ENCODE measurements at regions not wholly inside any gene's neighbourhood (a gene's known extent, or its start where the extent isn't known, plus 50 kb on each side); places are given as distances from the start of the nearest gene placed in this dataset.
A peak's percentile ranks its signal among the peaks of the same experiment; 100 is the strongest.

DNA sequence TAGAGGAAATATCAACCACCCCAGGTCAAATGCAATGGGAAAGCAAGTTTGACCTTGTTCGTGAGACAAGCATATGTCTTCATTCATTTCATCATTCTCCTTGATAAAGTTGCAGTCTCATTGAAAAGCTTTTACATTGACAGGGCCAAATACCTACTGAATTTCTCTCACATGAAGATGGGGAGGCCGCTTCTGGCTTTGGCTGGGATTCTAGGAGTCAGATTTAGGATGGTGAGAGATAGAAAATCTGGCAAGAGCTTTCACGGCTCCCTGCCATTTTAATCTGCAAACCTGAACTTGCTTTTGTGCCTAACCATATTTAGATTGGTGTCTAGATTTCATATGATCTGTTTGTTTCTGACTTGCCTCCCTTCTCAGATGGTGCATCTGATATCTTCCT, 88.0 kb downstream of the TMEM100 start:
- DNase-seq (ENCODE audit: low spot score): no peak

DNA sequence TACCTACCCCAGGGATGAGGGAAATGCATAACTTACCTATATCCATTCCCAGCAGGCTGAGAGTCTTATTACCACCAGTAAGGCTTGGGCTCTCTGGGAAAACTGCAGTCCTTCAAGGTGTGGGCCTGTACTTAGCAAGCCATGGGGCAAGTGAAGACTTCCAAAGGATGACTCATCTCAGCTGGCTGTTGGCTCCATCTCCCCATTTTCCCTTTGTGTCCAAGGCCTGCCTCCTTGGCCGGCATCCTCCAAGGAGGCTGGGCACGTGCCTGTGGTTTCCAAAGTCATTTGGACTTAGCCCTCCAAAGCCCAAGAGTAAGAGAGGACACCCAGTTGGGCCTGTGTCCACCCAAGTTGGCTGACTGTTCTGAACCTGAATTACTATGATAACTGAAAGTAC, 89.8 kb downstream of the TMEM100 start:
- DNase-seq (ENCODE audit: low spot score): no peak

DNA sequence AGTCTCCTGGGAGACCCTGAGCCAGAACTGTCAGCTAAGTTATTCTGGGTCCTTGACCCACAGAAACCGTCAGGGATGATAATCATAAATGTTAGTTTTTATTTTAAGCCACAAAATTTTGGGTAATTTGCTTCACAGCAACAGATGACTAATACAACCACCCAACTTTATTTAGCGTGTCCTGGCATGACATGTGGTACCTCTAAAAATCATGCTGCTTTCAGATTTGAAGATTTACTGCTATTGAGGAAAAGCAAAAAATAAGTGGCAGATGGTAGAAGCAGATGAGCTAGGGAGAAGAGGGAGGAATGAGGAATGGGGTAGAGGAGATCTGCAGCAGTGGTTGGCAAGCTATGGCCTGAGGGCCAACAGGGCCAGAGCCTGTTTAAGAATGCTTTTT, 90.4 kb downstream of the TMEM100 start:
- no peak for DNase-seq (ENCODE audit: low spot score)

DNA sequence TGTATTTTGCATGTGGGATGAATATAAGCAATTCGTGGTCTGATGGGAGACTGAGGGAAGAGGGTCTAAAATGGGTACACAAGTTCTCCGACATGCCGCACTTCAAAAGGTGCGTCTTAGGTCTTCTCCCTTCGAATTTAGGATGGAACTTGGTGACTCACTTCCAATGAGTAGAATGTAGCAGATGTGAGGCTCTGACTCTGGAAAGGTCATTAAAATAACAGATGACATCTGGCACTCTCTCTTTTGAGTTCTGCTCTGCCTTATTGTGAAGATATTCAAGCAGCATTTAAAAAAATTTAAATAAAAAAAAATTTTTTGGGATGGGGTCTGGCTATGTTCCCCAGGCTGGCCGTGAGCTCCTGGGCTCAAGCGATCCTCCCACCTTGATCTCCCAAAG, 92.7 kb downstream of the TMEM100 start:
- no peak for DNase-seq (ENCODE audit: low spot score)

DNA sequence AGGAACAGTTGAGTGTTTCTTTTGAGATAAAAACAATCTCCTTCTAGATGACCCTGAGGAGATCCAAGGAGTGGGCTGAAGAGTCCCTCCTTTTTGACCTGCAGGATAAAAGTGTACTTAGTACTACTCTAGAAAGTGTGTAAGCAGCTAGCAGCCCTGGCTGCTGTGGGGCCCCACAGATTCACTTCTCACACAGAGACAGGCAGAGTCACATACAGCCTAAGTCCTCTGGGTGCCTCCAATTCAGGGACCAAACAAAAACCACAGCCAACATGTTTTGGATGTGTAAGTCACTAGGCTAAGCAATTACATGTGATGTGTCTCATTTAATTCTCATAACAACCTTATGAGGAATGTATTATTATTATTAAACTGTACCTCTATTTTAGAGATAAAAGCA, 97.1 kb downstream of the TMEM100 start:
- no peak for DNase-seq (ENCODE audit: low spot score)

DNA sequence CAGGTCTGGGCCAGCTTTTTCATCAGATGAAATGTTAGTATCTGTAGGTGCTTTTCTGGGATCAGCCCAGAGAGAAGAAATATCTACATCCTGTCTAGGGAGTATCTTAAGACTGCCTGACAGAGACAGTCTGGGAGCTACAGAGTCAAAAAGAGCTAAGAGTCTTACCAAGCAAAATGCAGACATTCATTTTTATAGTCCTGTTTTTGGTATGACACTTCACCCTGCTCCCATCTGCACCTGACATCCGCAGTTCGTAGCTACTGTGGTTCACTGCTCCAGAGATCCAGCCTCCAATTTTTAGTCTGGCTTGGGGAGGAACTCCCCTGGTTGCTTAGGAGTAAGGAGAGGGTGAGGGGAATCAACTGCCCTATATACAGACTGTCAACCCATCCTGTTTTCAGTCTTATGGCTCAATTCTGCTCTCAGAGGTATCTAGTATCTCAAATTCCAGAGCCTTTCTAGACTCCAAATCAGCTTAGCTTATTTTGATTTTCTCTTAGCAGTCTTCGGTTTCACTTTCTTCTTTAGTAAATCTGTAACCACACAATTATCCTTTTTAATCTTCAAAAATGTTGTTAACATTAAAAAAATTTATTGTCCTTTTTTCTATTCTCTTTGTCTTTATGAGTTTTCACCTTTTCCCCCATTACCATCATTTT, 97.8 kb downstream of the TMEM100 start:
- no peak for DNase-seq (ENCODE audit: low spot score)

DNA sequence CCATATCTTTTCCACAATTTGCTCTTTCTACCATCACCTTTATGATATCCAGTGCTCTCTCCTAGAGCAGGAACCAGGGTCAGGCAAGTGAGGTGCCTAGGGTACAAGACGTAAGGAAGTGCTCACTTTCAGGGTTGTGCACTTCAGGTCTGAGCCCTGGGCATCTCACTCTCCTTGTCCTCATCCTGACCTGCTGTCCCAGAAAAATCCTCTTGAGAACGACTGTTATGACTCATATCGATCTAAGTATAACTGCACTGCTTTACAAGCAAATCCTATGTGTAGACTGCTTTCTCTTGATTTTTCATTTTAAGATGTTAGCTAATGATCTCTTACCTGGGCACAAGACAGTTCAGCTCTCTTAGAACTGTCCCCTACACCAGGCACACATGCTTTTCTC, 100.1 kb downstream of the TMEM100 start:
- no peak for DNase-seq (ENCODE audit: low spot score)

DNA sequence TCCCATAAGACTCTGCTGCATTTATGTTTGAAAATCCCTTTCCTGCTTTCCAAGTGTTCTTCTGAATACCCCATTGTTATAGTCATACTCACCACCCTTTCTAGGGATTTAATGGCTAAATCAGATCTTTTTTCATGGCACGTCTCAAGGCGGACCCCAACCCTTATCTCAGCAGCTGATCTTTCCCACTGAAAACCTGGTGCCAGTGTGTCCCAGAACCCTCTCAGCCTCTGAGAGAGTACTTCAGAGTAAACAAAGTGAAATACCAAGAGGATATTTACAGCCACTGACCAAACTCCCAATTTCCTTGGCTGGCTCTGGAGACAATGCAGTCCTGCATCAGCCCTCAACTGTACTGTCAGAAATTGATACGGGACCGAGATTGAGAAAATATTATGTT, 101.7 kb downstream of the TMEM100 start:
- DNase-seq (ENCODE audit: low spot score): no peak

DNA sequence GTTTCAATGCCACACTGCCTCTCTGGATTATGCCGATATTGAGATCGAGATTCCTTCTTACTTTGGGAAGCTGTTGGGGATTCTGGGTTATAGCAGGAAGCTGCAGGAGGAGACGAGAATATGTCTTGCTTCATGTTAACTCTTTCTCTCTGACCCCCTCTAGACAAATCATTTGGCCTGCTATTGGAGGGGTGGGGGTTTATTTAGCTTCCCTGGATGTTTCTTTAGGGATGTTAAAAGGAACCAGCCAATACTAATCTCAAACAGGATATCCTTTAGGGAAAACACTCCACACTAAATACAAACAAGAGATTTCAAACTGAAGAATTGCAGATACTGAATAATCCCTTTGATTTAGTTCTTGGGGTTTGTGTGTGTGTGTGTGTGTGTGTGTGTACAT, 102.6 kb downstream of the TMEM100 start:
- no peak for DNase-seq (ENCODE audit: low spot score)

DNA sequence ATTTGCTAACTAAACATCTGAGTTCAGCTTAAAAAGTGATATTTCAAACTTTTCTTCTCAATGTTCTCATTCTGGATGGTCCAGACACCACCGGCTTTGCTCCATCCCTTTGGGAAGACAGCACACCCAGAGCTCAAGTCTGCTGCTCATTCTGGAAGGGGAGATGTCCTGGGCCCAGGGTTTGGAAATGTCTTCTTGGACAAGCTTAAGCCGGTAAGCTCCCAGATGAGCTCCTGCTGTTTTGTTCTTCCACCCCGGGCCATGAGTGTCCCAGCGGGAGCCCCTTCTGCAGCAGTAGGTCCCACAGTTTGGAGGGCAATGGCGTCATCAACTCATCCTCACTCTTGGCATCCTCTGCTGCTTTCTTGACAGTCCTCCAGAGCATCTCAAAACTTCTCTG, 105.2 kb downstream of the TMEM100 start:
- no peak for DNase-seq (ENCODE audit: low spot score)

DNA sequence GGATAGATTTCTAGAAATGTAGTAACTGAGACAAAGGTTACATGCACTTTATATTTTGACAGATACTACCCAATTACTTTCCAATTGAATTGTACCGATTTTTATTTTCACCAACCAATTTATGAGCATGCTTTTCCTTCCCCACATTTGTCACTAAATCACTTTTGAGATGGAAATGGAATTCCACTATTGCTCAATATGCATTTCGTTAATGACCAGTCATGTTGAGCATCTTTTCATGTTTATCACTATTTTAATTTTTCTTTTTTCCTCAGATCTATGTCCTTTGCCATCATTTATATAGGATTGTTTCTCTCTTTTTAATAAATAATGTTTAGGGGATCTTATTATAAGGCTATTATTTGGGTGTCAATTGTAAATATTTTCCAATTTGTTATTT, 102.8 kb upstream of the SMIM36 start:
- no peak for DNase-seq (ENCODE audit: low spot score)

DNA sequence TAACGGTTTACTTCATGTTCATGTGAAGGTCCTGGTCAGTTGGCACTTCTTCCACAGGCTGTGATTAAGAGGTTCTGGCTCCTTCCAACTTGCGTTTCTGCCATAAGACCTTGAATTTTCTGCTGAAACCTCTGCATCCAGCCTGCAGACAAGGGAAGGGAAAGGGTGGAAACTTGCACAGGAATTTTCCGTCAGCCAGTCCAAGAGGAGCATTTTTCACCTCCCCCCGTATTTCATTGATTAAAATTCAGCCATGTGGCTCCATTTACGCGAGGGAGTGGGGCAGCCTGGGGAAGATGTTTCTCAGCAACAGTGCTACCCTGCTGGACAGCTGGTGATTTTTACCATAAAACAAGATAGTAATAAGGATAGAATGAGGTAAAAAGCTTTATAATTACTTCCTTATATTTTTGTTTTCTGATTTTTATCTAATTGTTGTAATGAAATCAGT, 101.5 kb upstream of the SMIM36 start:
- DNase-seq (ENCODE audit: low spot score): no peak

DNA sequence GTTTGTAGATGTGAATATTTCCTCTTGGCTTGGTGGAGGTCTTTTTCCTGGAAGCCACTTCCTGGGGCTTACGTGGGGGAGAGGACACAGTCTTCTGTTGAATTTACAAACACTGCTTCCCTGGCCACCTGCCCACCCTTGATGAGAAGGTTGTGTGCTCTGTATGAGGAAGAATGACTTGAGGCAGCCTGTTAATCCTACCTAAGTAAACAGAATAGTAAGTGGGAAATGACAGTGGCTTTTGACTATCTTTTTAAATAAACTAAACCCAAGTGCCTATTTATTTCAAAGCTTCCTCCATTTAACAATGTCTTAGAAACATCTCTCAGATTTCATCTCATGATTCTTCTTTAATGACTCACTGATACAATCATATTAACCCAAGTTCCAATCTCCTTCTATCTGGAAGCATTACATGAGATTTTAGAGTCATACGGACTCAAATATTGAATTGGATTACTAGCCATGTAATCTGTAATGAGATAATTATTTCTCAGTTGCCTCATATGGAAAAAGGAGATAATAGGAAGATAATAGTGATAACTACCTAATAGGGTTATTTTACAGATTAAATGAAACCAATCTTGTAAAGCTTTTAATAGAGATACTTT, 96.6 kb upstream of the SMIM36 start:
- DNase-seq (ENCODE audit: low spot score): no peak

DNA sequence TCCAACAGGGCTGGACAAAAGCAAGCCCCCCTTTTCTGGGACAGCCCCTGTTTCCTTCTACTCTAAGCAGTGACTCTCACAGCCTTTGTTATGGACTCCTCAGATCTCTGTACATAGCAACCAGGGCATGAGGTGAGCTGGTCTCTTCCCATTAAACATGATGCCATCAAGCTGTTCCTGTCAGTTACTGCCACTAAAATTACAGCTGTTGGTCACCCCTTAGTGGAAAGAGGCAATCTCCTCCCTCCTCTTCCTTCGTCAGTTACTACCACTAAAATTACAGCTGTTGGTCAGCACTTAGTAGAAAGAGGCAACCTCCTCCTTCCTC, 95.2 kb upstream of the SMIM36 start:
- DNase-seq (ENCODE audit: low spot score): no peak

DNA sequence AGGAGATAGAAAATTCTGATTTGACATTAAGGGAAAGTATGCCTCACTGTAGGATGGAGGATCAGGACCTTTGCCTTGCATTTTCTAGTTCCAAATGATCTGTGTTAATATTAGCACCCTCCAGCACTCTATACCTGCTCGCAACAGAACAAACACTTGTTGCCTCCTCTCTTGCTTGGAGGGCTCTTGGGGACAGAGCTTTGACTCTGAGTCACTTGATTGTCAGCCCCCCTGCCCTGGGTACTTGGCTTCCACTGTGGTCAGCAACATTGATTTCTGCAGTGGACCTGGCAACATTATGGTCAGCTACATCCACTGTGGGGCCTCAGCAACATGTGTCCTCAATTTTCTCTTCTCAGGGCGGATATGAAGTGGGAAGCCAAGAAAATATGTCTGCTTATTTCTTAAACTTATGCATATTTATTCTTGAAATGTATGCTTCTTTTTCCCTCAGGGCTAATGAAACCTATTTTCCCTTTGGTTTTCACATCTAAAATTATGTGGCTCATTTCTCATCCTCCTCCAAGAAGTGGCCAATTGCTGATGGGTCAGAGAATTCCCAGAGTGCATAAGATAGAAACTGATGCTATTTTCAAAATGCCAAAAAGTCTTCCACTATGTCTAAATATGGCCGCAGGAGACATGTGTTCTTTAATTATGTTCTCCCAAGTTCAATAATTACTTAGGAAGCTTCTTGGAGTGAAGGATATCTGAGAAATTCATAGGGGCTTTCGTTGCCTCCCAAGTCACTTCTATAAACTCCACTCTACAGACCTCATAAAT, 94.6 kb upstream of the SMIM36 start:
- DNase-seq (ENCODE audit: low spot score): no peak

DNA sequence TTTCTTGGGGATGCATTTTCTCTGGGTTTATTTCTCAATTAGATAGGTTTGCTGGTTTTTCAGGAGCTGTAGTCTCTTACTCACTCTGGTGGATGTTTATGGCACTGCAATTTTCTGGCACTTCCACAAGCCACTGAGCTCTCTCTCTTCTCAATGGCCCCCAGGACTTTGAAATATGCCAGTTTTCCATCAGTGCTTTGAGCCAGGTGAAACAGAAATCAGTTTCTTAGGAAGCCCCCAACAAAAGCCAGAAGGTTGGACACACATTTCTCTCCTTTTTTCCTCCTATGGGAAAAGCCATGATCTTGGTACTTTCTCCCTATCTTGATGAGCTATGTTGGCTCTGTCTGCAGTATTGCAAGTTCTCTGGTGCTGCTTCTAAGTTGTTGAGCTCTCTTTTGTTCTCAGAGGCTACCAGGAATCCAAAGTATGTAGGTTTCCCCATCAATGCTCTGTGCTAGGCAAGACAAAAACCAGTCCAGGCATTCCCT, 90.7 kb upstream of the SMIM36 start:
- DNase-seq (ENCODE audit: low spot score): peak; percentile 12

DNA sequence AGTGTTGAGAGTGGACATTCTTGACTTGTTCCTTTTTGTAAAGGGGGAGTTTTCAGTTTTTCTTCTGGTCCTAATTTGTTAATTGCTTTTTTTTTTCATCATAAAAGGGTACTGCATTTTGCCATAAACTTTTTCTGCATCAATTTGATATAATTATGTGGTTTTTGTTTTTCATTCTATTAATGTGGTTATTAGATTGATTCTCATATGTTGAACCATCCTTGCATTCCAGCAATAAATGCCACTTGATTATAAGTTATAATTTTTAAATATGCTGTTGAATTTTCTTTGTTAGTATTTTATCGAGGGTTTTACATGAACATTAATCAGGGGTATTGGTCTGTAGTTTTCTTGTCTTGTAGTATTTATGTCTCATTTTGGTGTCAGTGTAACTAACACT, 87.2 kb upstream of the SMIM36 start:
- no peak for DNase-seq (ENCODE audit: low spot score)

DNA sequence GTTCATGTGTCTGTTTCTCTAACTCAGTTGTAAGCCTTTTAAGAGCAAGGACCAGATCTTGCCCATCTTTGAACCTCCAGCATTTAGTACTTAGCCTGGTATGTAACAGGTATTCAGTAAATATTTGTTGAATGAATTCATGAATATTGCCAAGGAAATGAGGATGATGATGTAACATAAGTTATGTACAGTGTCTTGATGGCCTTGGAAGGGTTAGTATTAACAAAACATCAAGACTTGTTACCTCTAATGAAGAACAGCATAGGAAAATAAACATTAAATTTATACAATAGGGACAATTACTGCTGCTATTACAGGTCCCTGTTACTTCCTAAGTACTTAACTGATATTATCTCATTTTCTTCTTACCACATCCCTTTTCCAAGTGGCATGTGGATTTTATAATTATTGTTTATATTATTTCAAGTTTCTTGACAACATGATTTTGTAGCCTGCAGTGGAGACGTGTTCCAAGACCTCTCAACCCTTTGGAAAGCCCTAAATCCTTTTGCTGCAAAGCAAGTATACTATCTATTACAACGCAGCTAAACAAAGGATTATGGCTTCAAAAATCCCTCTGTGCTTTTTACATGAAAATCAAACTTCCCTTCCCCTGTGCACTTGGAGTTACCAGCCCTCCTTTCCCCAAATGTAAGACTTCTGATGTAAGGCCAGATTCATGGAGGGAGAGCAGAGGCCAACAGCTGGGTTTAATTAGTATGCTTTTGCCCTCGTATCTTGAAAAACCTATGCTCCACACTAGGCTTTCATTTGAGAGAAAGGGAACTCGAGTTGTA, 77.4 kb upstream of the SMIM36 start:
- DNase-seq (ENCODE audit: low spot score): no peak

DNA sequence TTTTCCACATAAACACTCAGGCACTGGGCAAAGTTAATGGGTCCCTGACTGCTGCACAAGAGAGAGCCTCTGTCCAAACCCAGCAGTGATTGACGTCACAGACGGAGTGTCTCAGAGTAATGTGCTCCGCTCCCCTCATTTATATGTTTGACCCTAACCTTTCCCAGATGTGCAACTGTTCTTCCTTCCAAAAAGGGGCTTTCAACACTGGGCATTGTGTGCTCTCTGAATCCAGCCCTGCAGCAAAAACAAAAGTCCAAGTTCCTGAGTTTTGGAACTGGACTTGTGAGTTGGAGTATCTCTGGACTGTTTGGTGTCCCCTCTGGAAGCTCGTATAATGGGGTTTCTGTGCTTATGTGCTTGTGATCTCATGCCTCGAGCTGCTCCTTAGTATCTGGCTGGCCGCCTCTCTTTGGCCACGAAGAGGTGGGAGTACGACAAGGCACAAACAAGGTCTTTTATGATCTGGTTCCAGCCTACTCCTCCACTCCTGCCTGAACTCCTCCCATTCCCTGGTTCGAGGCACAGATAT, 76.4 kb upstream of the SMIM36 start:
- no peak for DNase-seq (ENCODE audit: low spot score)

DNA sequence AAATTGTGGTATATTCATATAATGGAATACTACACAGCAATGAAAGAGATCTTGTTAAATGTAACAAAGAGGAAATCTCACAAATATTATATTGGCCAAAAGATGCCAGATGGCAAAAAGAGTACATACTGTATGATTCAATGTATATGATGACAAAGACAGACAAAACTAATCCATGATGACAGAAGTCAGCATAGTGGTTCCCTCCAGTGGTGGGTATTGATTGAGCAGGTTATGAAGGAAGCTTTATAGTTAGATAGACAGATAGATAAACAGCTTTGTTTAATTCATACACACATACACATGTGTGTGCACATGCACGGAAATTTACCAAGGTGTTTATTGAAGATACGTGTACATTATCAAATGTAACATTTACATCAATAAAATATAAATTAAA, 74.4 kb upstream of the SMIM36 start:
- DNase-seq (ENCODE audit: low spot score): no peak

DNA sequence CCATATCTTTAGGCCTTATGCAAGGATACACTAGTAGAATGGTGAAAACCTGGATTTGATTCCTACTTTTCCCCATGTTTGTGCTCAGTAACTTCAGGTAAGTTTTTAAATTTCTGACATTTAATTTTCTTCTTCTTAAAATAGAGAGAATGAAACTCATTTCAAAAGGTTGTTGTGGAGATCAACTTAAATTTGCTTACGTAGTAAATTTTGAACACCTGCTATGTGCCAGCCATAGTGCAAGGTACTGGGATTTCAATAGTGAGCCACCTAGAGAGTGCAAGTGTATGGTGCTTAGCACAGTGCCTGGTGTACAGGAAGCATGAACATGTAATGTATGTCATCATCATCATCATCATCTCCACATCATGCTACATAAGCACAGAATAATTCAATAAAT, 73.6 kb upstream of the SMIM36 start:
- DNase-seq (ENCODE audit: low spot score): no peak

DNA sequence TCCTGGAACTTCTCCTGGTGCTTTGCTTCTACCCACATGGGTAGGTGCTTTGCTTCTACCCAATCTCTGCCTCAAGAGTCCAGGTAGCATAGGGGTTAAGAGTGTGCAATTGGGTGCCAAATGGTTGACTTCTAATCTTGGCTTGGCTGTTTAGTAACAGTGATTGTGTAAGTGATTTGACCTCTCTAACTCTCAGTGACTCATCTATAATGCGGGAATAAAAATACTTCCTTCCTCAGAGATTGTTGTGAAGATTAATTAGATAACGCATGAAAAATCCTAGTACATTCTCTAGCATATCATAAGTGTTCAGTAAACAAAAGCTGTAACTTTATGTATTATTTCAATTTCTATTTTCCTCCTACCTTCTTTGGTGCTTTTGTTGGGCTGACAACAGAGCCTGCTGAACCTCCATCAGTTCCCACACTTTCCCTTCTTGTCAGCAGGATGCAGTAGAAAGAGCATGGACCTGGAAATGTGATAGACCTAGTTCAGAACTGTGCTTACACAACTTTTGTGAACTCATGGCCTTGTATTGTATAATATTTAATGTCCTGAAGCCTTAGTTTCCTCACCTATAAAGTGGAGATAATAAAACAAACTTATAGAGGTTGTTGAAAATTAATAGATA, 72.9 kb upstream of the SMIM36 start:
- peak; percentile 2 for DNase-seq (ENCODE audit: low spot score)
